ENCODE measurements at regions not wholly inside any gene's neighbourhood (a gene's known extent, or its start where the extent isn't known, plus 50 kb on each side); places are given as distances from the start of the nearest gene placed in this dataset.
"Not testable (repeated sequence)": the region's sequence is repeated elsewhere in the genome, so short reads cannot be mapped to it uniquely, and the experiment has no call there.

DNA sequence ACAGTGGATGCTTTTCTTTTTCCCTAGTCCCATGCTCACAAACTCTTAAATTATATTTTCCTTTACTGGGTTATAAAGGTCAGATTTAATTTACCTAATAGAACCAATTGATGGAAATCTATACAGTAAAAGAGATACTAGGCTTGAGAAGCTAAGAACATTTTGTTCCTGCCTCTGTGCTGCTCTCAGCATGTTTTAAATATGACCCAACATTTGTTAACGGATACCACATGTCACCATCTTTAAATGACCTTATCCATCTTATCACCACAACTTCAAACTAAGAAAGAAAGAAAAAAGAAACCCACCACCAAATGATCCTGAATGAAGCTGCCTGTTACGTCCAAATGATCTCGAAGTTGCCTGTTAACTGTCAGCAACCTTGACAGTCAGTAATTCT is 334.7 kb upstream of the ZNF608 start:
- Histone ChIP-seq H3K4me1 (no peaks in the 10 kb centered on the region), H3K27me3 (ENCODE audit: low read depth) (no peaks in the 10 kb centered on the region), H3K9me3 (replicated peaks) (peaks cover 6% of the 10 kb centered on the region), H3K4me3 (no peak overlapping the region), H3K27ac (replicated peaks) (no peak overlapping the region), H3K36me3 (no peaks in the 10 kb centered on the region)
- DNase-seq, result no peak
- intact Hi-C loops (cut with micrococcal nuclease), result no loop called here
- TF ChIP-seq, protein P1, sequence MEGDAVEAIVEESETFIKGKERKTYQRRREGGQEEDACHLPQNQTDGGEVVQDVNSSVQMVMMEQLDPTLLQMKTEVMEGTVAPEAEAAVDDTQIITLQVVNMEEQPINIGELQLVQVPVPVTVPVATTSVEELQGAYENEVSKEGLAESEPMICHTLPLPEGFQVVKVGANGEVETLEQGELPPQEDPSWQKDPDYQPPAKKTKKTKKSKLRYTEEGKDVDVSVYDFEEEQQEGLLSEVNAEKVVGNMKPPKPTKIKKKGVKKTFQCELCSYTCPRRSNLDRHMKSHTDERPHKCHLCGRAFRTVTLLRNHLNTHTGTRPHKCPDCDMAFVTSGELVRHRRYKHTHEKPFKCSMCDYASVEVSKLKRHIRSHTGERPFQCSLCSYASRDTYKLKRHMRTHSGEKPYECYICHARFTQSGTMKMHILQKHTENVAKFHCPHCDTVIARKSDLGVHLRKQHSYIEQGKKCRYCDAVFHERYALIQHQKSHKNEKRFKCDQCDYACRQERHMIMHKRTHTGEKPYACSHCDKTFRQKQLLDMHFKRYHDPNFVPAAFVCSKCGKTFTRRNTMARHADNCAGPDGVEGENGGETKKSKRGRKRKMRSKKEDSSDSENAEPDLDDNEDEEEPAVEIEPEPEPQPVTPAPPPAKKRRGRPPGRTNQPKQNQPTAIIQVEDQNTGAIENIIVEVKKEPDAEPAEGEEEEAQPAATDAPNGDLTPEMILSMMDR (IDR thresholded peaks at IDR 0.05; ENCODE audit: borderline replicate concordance), result no peak

DNA sequence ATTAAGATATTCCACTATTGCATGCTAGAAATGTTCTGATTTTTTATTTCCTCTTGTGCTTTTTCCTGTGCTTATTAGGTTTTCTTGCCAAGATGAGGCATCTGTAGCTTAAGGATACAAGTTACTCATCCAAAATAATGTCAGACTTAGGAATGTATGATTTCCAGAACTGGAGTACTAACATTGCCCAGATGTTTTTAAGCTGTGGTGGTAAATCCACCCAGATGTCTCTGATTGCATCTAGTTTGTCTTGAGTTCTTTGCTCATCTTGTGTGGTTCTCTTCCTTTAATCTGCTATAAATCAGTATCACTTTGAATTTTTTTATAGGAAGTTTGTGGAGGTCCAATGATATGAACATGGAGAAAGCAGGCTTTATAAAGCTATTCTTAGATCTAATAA is 337.5 kb upstream of the ZNF608 start:
- H3K27me3 ChIP-seq (ENCODE audit: low read depth), result no peaks in the 10 kb centered on the region
- H3K27ac ChIP-seq (replicated peaks), result no peak overlapping the region
- no peaks in the 10 kb centered on the region for H3K36me3 ChIP-seq
- no peaks in the 10 kb centered on the region for H3K9me3 ChIP-seq (replicated peaks)
- no peak overlapping the region for H3K4me3 ChIP-seq
- intact Hi-C loops (cut with micrococcal nuclease), result no loop called here
- no peak for DNase-seq
- H3K4me1 ChIP-seq, result no peaks in the 10 kb centered on the region
- TF ChIP-seq, protein P1 (IDR thresholded peaks at IDR 0.05; ENCODE audit: borderline replicate concordance), result no peak

DNA sequence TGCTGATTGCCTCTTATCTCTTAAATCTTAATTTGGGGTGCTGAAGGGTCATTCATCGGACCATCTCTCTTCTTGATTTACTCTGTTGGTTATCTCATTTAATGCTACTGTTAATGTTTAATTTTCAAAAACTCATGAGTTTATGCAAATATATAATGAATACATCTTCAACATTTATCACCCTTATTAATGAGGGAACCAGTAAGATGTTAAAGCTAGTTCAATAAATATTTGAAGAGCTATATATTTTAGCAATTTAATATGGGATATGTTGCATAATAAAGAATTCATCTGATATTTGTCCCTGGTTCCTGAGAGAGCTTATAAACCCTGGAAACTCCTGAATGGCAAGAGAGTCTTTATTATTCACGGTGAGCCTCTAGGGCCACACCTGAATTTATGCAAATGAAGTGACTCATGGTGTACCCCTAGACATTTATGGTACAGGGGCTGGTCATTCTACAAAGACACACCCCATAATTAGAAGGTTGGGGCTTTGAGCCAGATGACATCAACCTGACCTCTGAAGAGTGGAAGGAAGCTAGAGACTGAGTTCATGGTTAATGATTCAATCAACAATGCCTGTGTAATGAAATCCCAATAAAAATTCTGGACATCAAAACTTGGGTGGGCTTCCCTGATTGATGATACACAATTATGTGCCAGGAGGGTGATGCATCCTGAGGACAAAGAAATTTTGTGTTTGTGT is 339.5 kb upstream of the ZNF608 start:
- TF ChIP-seq, protein P1 (IDR thresholded peaks at IDR 0.05; ENCODE audit: borderline replicate concordance), result no peak
- intact Hi-C loops (cut with micrococcal nuclease), result no loop called here
- DNase-seq, result no peak
- Histone ChIP-seq H3K9me3 (replicated peaks) (no peaks in the 10 kb centered on the region), H3K36me3 (no peaks in the 10 kb centered on the region), H3K4me1 (no peaks in the 10 kb centered on the region), H3K27me3 (ENCODE audit: low read depth) (no peaks in the 10 kb centered on the region), H3K27ac (replicated peaks) (no peak overlapping the region), H3K4me3 (no peak overlapping the region)

DNA sequence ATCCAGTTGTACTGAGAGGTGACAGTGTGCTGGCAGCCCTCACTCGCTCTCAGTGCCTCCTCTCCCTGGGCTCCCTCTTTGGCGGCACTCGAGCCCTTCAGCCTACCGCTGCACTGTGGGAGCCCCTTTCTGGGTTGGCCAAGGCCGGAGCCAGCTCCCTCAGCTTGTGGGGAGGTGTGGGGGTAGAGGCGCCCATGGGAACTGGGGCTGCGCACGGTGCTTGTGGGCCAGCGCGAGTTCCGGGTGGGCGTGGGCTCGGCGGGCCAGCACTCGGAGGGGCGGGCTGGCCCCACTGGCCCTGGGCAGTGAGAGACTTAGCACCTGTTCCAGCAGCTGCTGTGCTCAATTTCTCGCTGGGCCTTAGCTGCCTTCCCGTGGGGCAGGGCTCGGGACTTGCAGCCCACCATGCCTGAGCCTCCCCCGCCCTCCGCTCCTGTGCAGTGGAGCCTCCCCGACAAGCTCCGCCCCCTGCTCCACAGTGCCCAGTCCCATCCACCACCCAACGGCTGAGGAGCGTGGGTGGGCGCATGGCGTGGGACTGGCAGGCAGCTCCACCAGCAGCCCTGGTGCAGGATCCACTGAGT is 342.2 kb upstream of the ZNF608 start:
- Histone ChIP-seq H3K27me3 (ENCODE audit: low read depth) (no peaks in the 10 kb centered on the region), H3K27ac (replicated peaks) (no peak overlapping the region), H3K36me3 (no peaks in the 10 kb centered on the region), H3K9me3 (replicated peaks) (no peaks in the 10 kb centered on the region), H3K4me1 (no peaks in the 10 kb centered on the region), H3K4me3 (no peak overlapping the region)
- TF ChIP-seq, protein P1 (IDR thresholded peaks at IDR 0.05; ENCODE audit: borderline replicate concordance), result no peak
- DNase-seq, result no peak
- intact Hi-C loops (cut with micrococcal nuclease), result no loop called here

DNA sequence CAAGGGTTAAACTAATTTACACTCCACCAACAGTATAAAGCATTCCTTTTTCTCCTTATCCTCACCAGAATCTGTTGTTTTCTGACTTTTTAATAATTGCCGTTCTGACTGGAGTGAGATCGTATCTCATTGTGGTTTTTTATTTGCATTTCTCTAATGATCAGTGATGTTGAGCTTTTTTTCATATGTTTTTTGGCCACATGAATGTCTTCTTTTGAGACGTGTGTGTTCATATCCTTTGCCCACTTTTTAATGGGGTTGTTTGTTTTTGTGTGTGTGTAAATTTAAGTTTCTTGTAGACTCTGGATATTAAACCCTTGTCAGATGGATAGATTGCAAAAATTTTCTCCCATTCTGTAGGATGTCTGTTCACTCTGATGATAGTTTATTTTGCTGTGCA is 345.7 kb upstream of the ZNF608 start:
- DNase-seq; intact Hi-C loops (cut with micrococcal nuclease); H3K27ac ChIP-seq (replicated peaks); H3K4me3 ChIP-seq; H3K4me1 ChIP-seq; H3K36me3 ChIP-seq; H3K27me3 ChIP-seq (ENCODE audit: low read depth): not testable (repeated sequence)
- peaks cover 23% of the 10 kb centered on the region for H3K9me3 ChIP-seq (replicated peaks)

DNA sequence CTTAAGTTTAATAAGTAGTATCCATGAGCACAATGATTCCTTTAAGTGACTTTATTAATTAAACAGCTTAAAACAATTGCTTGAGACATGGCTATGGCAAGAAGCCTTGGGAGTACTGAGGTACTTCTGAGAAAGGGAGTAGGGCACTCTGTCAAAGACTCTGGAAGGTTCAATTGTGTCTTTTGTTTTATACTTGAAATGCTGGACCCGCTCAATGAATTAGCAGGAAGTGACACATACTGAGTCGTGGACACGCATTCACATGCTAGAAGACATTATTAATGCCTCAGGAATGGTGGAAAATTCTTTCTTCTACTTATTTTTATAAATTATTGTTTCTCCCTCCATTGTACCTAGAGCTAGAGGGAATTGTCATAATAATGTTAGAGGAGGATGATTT is 347.3 kb upstream of the ZNF608 start:
- intact Hi-C loops (cut with micrococcal nuclease), result no loop called here

More for the DNA sequence above, 347.3 kb upstream of the ZNF608 start:
- H3K36me3 ChIP-seq, result no peaks in the 10 kb centered on the region
- no peaks in the 10 kb centered on the region for H3K27me3 ChIP-seq (ENCODE audit: low read depth)
- no peaks in the 10 kb centered on the region for H3K4me1 ChIP-seq
- H3K9me3 ChIP-seq (replicated peaks), result peaks cover 24% of the 10 kb centered on the region
- no peak overlapping the region for H3K27ac ChIP-seq (replicated peaks)
- no peak for DNase-seq
- no peak overlapping the region for H3K4me3 ChIP-seq
- TF ChIP-seq, protein P1 (IDR thresholded peaks at IDR 0.05; ENCODE audit: borderline replicate concordance), result no peak

Data from left ventricle myocardium inferior (tissue), 1 donor.